ENCODE measurements at regions not wholly inside any gene's neighbourhood (a gene's known extent, or its start where the extent isn't known, plus 50 kb on each side); places are given as distances from the start of the nearest gene placed in this dataset.

DNA sequence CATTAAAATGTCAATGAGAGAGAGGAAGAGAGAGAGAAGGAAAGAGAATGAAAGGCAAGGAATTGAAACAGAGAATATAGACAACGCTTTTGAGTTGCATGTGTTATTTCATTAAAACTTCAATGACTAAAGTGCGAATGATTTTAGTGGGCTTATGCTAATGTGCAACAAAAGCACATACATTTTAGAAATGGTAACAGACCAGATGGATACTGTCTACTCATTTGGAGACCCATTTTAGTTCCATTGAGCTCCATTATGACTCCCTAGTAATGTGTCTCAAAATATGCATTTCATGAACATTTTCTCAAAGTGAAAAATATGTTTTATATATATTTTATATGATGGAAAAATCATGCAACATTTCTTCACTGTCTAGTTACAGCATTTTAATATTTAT, 622.2 kb upstream of the GCFC2 start:
- intact Hi-C loops (cut with DNase I; ENCODE audit: low total_unique reads) = no loop called here
- H3K4me3 ChIP-seq (ENCODE audit: low read depth, poor library complexity, severe bottlenecking) = no peak overlapping the region
- 83 to 88% methylated on average over 2 of the region's 2 CpGs for WGBS, 2 donors
- no peak for TF ChIP-seq POLR2A (IDR thresholded peaks at IDR 0.05)
- TF ChIP-seq, protein P1, sequence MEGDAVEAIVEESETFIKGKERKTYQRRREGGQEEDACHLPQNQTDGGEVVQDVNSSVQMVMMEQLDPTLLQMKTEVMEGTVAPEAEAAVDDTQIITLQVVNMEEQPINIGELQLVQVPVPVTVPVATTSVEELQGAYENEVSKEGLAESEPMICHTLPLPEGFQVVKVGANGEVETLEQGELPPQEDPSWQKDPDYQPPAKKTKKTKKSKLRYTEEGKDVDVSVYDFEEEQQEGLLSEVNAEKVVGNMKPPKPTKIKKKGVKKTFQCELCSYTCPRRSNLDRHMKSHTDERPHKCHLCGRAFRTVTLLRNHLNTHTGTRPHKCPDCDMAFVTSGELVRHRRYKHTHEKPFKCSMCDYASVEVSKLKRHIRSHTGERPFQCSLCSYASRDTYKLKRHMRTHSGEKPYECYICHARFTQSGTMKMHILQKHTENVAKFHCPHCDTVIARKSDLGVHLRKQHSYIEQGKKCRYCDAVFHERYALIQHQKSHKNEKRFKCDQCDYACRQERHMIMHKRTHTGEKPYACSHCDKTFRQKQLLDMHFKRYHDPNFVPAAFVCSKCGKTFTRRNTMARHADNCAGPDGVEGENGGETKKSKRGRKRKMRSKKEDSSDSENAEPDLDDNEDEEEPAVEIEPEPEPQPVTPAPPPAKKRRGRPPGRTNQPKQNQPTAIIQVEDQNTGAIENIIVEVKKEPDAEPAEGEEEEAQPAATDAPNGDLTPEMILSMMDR (IDR thresholded peaks at IDR 0.05) = no peak
- no peak for DNase-seq (ENCODE audit: low spot score in 2 of 2)

DNA sequence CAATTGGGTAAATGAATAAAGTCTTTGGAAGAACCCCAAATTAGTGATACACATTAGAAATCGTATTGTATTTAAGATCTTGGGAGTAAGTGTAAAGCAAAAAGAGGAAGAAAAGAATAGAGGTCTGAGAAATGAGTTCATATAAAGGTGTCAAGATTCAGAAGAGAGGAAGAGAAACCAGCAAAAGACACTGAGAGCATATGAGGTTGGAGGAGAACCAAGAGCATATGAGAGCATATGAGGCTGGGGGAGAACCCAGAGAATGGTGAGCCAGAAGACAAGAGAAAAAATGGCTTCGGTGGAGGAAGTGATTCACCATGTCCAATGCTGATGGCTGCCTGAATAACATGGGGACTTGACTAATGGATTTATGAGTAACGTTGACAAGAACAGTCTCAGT, 620.1 kb upstream of the GCFC2 start:
- H3K4me3 ChIP-seq (ENCODE audit: low read depth, poor library complexity, severe bottlenecking) = no peak overlapping the region
- DNase-seq (ENCODE audit: low spot score in 2 of 2) = no peak
- TF ChIP-seq, protein P1 (IDR thresholded peaks at IDR 0.05) = no peak
- no peak for TF ChIP-seq POLR2A (IDR thresholded peaks at IDR 0.05)
- WGBS, 2 donors = 77 to 80% methylated on average over 3 of the region's 3 CpGs
- intact Hi-C loops (cut with DNase I; ENCODE audit: low total_unique reads) = no loop called here

DNA sequence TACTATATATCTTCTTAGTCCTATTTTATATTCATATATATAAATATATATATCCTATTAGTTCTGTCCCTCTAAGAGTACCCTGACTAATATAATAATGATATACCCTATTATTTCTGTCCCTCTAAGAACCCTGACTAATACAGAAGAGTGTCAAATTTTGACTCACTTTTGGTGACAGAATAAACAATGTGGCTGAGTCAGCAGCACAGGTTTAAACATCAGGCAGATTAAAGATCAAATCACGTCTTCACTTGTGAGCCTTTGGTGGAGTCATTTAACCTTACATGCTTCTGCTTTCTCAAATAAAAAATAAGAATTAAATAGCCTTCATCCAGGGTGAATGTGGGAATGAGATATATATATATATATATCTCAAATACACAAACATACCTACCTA, 615.9 kb upstream of the GCFC2 start:
- WGBS, 2 donors = 65 to 67% methylated on average over 1 of the region's 1 CpG

DNA sequence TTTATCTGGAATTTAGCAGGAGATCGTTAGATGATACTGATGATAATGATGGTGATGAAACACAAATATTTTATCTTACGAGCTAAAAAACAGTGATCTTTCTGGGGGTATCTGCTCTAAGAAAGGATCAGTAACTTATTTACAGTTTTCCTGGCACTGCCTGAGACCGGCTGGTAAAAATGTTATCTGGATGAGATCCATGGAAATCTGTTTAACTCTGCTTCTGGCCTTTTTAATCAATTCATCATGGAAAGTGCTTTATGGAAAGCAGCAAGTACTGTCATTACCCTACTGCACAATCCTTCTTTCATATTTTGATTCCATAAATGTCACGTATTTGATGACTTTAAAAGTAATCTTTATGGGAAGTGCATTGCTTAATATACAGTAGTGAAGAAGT, 612.7 kb upstream of the GCFC2 start:
- 45 to 50% methylated on average over 4 of the region's 4 CpGs for WGBS, 2 donors
- TF ChIP-seq, protein P1 (IDR thresholded peaks at IDR 0.05) = no peak
- no peak for TF ChIP-seq POLR2A (IDR thresholded peaks at IDR 0.05)
- H3K4me3 ChIP-seq (ENCODE audit: low read depth, poor library complexity, severe bottlenecking) = no peak overlapping the region
- no peak for DNase-seq (ENCODE audit: low spot score in 2 of 2)
- intact Hi-C loops (cut with DNase I; ENCODE audit: low total_unique reads) = no loop called here

More for the DNA sequence above, 615.9 kb upstream of the GCFC2 start:
- TF ChIP-seq, protein P1 (IDR thresholded peaks at IDR 0.05) = no peak
- TF ChIP-seq POLR2A (IDR thresholded peaks at IDR 0.05) = no peak
- intact Hi-C loops (cut with DNase I; ENCODE audit: low total_unique reads) = no loop called here
- H3K4me3 ChIP-seq (ENCODE audit: low read depth, poor library complexity, severe bottlenecking) = no peak overlapping the region
- no peak for DNase-seq (ENCODE audit: low spot score in 2 of 2)

DNA sequence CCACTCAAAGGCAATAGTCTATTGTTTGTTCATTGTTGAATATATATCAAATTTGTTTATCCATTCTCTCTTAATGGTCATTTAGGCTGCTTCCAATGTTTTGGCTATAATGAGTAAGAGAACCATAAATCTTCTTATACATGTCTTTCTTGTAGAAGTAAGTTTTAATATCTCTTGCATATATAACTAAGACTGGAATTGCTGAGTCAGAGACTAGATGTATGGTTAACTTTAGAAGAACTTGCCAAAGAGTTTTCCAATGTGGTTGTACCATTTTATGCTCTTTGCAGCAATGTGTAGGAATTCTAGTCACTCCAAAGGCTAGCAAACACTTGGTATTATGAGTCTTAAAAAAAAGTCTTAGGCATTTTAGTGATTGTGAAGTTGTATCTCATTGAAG, 610.0 kb upstream of the GCFC2 start:
- no peak overlapping the region for H3K4me3 ChIP-seq (ENCODE audit: low read depth, poor library complexity, severe bottlenecking)
- no peak for DNase-seq (ENCODE audit: low spot score in 2 of 2)
- TF ChIP-seq POLR2A (IDR thresholded peaks at IDR 0.05) = no peak
- TF ChIP-seq, protein P1 (IDR thresholded peaks at IDR 0.05) = no peak
- intact Hi-C loops (cut with DNase I; ENCODE audit: low total_unique reads) = no loop called here

DNA sequence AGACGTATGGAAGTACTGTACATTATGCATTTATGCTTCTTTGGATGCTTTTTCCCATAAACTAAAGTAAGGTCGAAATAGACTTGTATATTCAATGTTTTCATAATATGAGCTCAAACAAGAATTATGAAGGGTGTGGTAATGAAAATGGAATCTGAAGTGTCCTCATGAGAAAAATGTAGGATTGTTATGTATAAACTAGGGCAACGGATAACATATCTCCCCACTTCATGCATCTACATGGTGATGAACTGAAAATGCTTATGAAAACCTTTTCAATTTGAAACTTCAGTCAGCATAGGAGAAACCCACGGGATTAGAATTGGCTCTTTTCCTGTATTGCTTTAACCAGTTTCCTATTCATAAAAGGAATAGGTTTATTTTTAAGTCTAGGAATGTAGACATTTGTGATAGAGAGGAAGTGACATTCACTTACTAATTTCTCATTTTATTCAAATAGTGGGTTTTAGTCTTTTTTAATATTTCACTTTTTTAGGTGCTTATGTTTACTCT, 608.2 kb upstream of the GCFC2 start:
- intact Hi-C loops (cut with DNase I; ENCODE audit: low total_unique reads) = no loop called here
- no peak overlapping the region for H3K4me3 ChIP-seq (ENCODE audit: low read depth, poor library complexity, severe bottlenecking)
- WGBS, 2 donors = 56% methylated on average over 4 of the region's 4 CpGs
- DNase-seq (ENCODE audit: low spot score in 2 of 2) = no peak
- TF ChIP-seq, protein P1 (IDR thresholded peaks at IDR 0.05) = no peak
- no peak for TF ChIP-seq POLR2A (IDR thresholded peaks at IDR 0.05)
